ENCODE measurements at regions not wholly inside any gene's neighbourhood (a gene's known extent, or its start where the extent isn't known, plus 50 kb on each side); places are given as distances from the start of the nearest gene placed in this dataset.

GRCh38 chr3:6747017-6747416 is 113.9 kb upstream of the GRM7 start (continued):
- TF ChIP-seq, protein P1, sequence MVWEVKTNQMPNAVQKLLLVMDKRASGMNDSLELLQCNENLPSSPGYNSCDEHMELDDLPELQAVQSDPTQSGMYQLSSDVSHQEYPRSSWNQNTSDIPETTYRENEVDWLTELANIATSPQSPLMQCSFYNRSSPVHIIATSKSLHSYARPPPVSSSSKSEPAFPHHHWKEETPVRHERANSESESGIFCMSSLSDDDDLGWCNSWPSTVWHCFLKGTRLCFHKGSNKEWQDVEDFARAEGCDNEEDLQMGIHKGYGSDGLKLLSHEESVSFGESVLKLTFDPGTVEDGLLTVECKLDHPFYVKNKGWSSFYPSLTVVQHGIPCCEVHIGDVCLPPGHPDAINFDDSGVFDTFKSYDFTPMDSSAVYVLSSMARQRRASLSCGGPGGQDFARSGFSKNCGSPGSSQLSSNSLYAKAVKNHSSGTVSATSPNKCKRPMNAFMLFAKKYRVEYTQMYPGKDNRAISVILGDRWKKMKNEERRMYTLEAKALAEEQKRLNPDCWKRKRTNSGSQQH (CRISPR knock-in tag; IDR thresholded peaks at IDR 0.05), result no peak
- TF ChIP-seq SAFB (IDR thresholded peaks at IDR 0.05; ENCODE audit: borderline replicate concordance, low read depth, low read length) (no peak), ZNF696 (CRISPR knock-in tag; conservative IDR thresholded peaks at IDR 0.05) (no peak), ZNF277 (CRISPR knock-in tag; IDR thresholded peaks at IDR 0.05; ENCODE audit: borderline replicate concordance) (no peak), NFIC (IDR thresholded peaks at IDR 0.05) (peak; percentile 37; the same call in 1 of the 2 replicates), AFF4 (CRISPR knock-in tag; IDR thresholded peaks at IDR 0.05) (no peak), ZNF589 (CRISPR knock-in tag; IDR thresholded peaks at IDR 0.05; ENCODE audit: low read depth) (no peak), ZNF780A (CRISPR knock-in tag; IDR thresholded peaks at IDR 0.05) (no peak), ZNF518B (CRISPR knock-in tag; IDR thresholded peaks at IDR 0.05) (no peak), MAZ (CRISPR knock-in tag; conservative IDR thresholded peaks at IDR 0.05 in 1 of 2, IDR thresholded peaks at IDR 0.05 in 1 of 2) (no peak), E2F3 (CRISPR knock-in tag; IDR thresholded peaks at IDR 0.05) (no peak)
- TF ChIP-seq, protein P2, sequence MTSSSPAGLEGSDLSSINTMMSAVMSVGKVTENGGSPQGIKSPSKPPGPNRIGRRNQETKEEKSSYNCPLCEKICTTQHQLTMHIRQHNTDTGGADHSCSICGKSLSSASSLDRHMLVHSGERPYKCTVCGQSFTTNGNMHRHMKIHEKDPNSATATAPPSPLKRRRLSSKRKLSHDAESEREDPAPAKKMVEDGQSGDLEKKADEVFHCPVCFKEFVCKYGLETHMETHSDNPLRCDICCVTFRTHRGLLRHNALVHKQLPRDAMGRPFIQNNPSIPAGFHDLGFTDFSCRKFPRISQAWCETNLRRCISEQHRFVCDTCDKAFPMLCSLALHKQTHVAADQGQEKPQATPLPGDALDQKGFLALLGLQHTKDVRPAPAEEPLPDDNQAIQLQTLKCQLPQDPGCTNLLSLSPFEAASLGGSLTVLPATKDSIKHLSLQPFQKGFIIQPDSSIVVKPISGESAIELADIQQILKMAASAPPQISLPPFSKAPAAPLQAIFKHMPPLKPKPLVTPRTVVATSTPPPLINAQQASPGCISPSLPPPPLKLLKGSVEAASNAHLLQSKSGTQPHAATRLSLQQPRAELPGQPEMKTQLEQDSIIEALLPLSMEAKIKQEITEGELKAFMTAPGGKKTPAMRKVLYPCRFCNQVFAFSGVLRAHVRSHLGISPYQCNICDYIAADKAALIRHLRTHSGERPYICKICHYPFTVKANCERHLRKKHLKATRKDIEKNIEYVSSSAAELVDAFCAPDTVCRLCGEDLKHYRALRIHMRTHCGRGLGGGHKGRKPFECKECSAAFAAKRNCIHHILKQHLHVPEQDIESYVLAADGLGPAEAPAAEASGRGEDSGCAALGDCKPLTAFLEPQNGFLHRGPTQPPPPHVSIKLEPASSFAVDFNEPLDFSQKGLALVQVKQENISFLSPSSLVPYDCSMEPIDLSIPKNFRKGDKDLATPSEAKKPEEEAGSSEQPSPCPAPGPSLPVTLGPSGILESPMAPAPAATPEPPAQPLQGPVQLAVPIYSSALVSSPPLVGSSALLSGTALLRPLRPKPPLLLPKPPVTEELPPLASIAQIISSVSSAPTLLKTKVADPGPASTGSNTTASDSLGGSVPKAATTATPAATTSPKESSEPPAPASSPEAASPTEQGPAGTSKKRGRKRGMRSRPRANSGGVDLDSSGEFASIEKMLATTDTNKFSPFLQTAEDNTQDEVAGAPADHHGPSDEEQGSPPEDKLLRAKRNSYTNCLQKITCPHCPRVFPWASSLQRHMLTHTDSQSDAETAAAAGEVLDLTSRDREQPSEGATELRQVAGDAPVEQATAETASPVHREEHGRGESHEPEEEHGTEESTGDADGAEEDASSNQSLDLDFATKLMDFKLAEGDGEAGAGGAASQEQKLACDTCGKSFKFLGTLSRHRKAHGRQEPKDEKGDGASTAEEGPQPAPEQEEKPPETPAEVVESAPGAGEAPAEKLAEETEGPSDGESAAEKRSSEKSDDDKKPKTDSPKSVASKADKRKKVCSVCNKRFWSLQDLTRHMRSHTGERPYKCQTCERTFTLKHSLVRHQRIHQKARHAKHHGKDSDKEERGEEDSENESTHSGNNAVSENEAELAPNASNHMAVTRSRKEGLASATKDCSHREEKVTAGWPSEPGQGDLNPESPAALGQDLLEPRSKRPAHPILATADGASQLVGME (CRISPR knock-in tag; IDR thresholded peaks at IDR 0.05), result no peak
